ENCODE measurements at regions not wholly inside any gene's neighbourhood (a gene's known extent, or its start where the extent isn't known, plus 50 kb on each side); places are given as distances from the start of the nearest gene placed in this dataset.

DNA sequence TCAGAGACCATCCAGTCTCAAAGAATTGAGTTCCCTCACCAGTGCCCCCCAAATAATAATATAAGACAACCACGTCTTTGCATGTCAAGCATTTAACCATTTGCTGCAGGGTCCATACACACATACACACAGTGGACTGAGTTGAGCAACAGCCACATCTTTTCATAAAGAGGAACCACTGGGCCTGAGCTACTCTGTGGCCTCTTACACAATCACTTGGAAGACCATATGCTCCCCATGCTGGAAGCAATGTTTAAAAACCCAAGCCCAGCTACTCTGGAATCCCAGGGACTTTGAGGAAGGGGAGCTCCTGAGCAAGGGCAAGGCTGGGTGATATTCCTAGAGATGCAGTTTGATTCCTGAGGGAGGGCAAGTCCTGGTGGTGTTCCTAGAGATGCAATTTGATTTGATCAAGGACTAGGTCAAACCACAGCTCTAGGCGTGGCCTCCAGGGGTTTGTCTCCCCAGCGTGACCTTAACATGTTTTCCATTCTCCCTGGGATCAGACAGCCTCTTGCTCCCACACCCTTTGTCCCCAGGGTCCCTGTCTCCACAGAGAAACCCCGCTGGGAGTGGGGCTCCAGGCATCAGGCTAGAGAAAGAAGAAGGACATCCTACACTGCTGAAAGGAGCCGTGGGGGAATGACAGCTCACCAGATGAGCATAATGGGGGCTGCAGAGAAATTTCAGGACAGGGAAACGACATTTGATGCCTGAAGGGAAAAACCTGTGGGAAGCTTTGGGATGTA lies 376.2 kb upstream of the MGMT start:
- H3K9me3 ChIP-seq (ENCODE audit: insufficient read depth, low read length): no peaks in the 10 kb centered on the region

DNA sequence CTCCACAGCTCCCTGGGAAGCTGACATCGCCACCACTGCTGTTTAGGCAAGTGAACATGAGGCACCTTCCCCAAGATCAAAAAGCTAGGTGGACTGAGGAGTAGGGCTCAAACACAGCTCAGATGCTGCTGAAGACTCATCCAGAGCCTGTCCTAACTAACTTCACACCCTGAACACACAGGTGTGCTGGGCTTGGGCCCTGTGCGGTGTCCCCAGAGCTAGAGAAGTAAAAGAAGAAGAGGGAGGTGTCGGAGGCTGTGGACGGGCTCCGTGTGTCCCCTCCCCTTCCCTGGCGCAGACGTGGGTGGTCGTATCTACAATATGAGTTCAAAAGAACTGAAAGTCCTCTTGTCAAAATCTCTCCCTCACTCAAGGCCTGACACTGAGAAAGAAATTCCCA lies 373.4 kb upstream of the MGMT start:
- H3K4me1 ChIP-seq (ENCODE audit: low read length): no peaks in the 10 kb centered on the region
- no peaks in the 10 kb centered on the region for H3K27me3 ChIP-seq (ENCODE audit: low read depth, low read length)
- H3K27ac ChIP-seq (ENCODE audit: low read length): no peak overlapping the region
- no peak overlapping the region for H3K4me3 ChIP-seq (ENCODE audit: low read length)
- H3K79me2 ChIP-seq (ENCODE audit: low read length): no peaks in the 10 kb centered on the region
- no peak overlapping the region for H3K4me2 ChIP-seq (ENCODE audit: low read length)
- no peaks in the 10 kb centered on the region for H3K9me3 ChIP-seq (ENCODE audit: insufficient read depth, low read length)
- no peak overlapping the region for H3K9ac ChIP-seq (ENCODE audit: low read length)
- H3K36me3 ChIP-seq (replicated peaks; ENCODE audit: low read depth, low read length): no peaks in the 10 kb centered on the region
- no peak overlapping the region for H2AFZ ChIP-seq (ENCODE audit: low read depth, low read length)
- TF ChIP-seq EZH2phosphoT487 (IDR thresholded peaks at IDR 0.05; ENCODE audit: low read depth): no peak
- no peaks in the 10 kb centered on the region for H4K20me1 ChIP-seq (ENCODE audit: insufficient read depth, low read length)

More for the DNA sequence above, 376.2 kb upstream of the MGMT start:
- no peaks in the 10 kb centered on the region for H3K4me1 ChIP-seq (ENCODE audit: low read length)
- H4K20me1 ChIP-seq (ENCODE audit: insufficient read depth, low read length): no peaks in the 10 kb centered on the region
- H3K79me2 ChIP-seq (ENCODE audit: low read length): no peaks in the 10 kb centered on the region
- TF ChIP-seq, protein P1, sequence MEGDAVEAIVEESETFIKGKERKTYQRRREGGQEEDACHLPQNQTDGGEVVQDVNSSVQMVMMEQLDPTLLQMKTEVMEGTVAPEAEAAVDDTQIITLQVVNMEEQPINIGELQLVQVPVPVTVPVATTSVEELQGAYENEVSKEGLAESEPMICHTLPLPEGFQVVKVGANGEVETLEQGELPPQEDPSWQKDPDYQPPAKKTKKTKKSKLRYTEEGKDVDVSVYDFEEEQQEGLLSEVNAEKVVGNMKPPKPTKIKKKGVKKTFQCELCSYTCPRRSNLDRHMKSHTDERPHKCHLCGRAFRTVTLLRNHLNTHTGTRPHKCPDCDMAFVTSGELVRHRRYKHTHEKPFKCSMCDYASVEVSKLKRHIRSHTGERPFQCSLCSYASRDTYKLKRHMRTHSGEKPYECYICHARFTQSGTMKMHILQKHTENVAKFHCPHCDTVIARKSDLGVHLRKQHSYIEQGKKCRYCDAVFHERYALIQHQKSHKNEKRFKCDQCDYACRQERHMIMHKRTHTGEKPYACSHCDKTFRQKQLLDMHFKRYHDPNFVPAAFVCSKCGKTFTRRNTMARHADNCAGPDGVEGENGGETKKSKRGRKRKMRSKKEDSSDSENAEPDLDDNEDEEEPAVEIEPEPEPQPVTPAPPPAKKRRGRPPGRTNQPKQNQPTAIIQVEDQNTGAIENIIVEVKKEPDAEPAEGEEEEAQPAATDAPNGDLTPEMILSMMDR (IDR thresholded peaks at IDR 0.05; ENCODE audit: low read depth, low read length): no peak
- no peak for TF ChIP-seq EZH2phosphoT487 (IDR thresholded peaks at IDR 0.05; ENCODE audit: low read depth)
- no peaks in the 10 kb centered on the region for H3K36me3 ChIP-seq (replicated peaks; ENCODE audit: low read depth, low read length)
- no peak overlapping the region for H3K4me3 ChIP-seq (ENCODE audit: low read length)
- H2AFZ ChIP-seq (ENCODE audit: low read depth, low read length): no peak overlapping the region
- H3K27ac ChIP-seq (ENCODE audit: low read length): no peak overlapping the region
- H3K9ac ChIP-seq (ENCODE audit: low read length): no peak overlapping the region
- no peak overlapping the region for H3K4me2 ChIP-seq (ENCODE audit: low read length)
- no peaks in the 10 kb centered on the region for H3K27me3 ChIP-seq (ENCODE audit: low read depth, low read length)

DNA sequence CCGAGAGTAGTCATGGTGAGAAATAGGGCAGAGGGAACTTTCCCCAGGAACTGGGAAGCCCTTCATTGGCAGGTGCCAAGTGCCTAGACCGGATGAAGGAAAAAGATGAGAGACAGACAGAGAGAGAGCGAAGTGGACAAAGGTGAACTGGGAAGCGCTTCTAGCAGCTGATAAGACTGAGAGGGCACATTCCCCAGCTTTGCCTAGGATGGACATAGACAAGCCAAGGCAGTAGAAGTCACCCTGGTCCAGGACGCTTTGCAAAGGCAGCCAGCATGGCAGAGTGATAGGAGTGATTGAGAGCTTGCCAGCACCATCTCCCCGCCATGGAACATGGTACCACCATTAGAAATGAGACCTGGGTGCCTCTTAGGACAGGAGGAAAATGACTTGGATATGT lies 372.8 kb upstream of the MGMT start:
- Histone ChIP-seq H3K36me3 (replicated peaks; ENCODE audit: low read depth, low read length) (no peaks in the 10 kb centered on the region), H3K4me1 (ENCODE audit: low read length) (no peaks in the 10 kb centered on the region), H4K20me1 (ENCODE audit: insufficient read depth, low read length) (no peaks in the 10 kb centered on the region), H3K27me3 (ENCODE audit: low read depth, low read length) (no peaks in the 10 kb centered on the region), H3K4me2 (ENCODE audit: low read length) (no peak overlapping the region), H3K79me2 (ENCODE audit: low read length) (no peaks in the 10 kb centered on the region), H3K9me3 (ENCODE audit: insufficient read depth, low read length) (no peaks in the 10 kb centered on the region), H3K4me3 (ENCODE audit: low read length) (no peak overlapping the region), H2AFZ (ENCODE audit: low read depth, low read length) (no peak overlapping the region), H3K9ac (ENCODE audit: low read length) (no peak overlapping the region), H3K27ac (ENCODE audit: low read length) (no peak overlapping the region)
- no peak for TF ChIP-seq EZH2phosphoT487 (IDR thresholded peaks at IDR 0.05; ENCODE audit: low read depth)
- TF ChIP-seq, protein P1 (IDR thresholded peaks at IDR 0.05; ENCODE audit: low read depth, low read length): no peak

DNA sequence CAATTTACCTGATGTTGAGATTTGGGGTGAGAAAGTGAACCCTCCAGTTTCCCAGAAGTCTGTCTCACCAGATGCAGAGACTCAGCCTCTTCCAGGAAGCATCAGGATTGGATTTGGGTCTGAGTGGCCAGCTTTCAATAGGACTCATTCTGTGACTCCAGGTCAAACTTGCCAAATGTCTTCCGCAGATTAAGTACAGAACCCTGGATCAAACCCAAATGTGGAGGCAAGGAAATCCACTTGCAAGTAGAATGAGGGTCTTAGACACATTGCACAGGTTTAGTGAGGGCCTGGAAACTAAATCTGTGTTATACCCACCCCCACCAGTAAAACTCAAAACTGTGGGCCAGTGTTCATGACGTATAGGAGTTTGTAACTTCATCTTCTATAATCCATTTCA lies 372.2 kb upstream of the MGMT start:
- H3K4me1 ChIP-seq (ENCODE audit: low read length): no peaks in the 10 kb centered on the region
- H2AFZ ChIP-seq (ENCODE audit: low read depth, low read length): no peak overlapping the region
- H3K27ac ChIP-seq (ENCODE audit: low read length): no peak overlapping the region
- H3K27me3 ChIP-seq (ENCODE audit: low read depth, low read length): no peaks in the 10 kb centered on the region
- no peak overlapping the region for H3K4me2 ChIP-seq (ENCODE audit: low read length)
- H4K20me1 ChIP-seq (ENCODE audit: insufficient read depth, low read length): no peaks in the 10 kb centered on the region
- no peaks in the 10 kb centered on the region for H3K9me3 ChIP-seq (ENCODE audit: insufficient read depth, low read length)
- no peaks in the 10 kb centered on the region for H3K36me3 ChIP-seq (replicated peaks; ENCODE audit: low read depth, low read length)
- H3K4me3 ChIP-seq (ENCODE audit: low read length): no peak overlapping the region
- no peak overlapping the region for H3K9ac ChIP-seq (ENCODE audit: low read length)
- TF ChIP-seq EZH2phosphoT487 (IDR thresholded peaks at IDR 0.05; ENCODE audit: low read depth): no peak
- TF ChIP-seq, protein P1 (IDR thresholded peaks at IDR 0.05; ENCODE audit: low read depth, low read length): no peak
- H3K79me2 ChIP-seq (ENCODE audit: low read length): no peaks in the 10 kb centered on the region

Data from OCI-LY3 (cell line).